HTR-8/SVneo (cell line): ENCODE measurements at regions not wholly inside any gene's neighbourhood (a gene's known extent, or its start where the extent isn't known, plus 50 kb on each side); places are given as distances from the start of the nearest gene placed in this dataset.

ENCODE experiments used
- DNase-seq: peaks from one replicate; pipeline ENCODE4 v3.0.0; 2011; ENCODE audit warnings: low spot score, mixed read lengths; ENCODE audit not compliant: insufficient read length
- FAIRE-seq: peaks from 2 replicates; lab custom pipeline; 2011; peaks lifted over from hg19 to GRCh38; lab: Jason Lieb, UNC

GRCh38 chr13:48146636-48147035 lies 51.7 kb upstream of the MED4 start:
- DNase-seq = no peak
- FAIRE-seq = no peak

GRCh38 chr13:48146122-48146521 lies 51.2 kb upstream of the MED4 start:
- FAIRE-seq (no peak), DNase-seq (no peak)
